HCT116 (cell line): ENCODE measurements at regions not wholly inside any gene's neighbourhood (a gene's known extent, or its start where the extent isn't known, plus 50 kb on each side); places are given as distances from the start of the nearest gene placed in this dataset.

Experiments
- POLR2A ChIP-seq: IDR thresholded peaks from 2 replicates; pipeline ENCODE4 v1.7.0; 2011; ENCODE audit warnings: borderline replicate concordance; ENCODE audit not compliant: insufficient read depth, insufficient read length; ENCODE audit errors: extremely low read depth
- POLR2AphosphoS5 ChIP-seq: IDR thresholded peaks from 2 replicates; pipeline ENCODE4 v1.6.1; 2011; ENCODE audit warnings: mild to moderate bottlenecking, low read depth, low read length, moderate library complexity

DNA sequence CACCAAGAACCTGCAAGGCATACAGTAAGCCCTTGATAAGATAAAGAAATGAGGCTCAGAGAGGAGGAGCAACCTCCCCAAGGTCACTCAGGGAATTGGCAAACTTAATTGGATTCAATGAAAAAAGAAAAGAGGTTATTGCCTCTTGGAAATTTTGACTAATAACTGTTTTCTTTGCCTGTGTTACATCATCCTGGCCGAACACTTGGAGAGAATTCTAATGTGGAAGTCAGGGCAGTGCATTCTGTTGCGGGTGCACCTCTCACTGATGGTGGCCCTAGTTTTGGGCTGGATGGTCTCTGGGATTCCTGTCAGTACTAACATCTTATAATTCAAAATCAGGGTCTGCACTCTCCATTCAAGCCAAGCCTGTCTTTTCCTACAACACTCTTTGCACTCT lies 186.2 kb upstream of the BCOR start:
- TF ChIP-seq POLR2A: no peak
- no peak for TF ChIP-seq POLR2AphosphoS5
